ENCODE measurements at regions not wholly inside any gene's neighbourhood (a gene's known extent, or its start where the extent isn't known, plus 50 kb on each side); places are given as distances from the start of the nearest gene placed in this dataset.

DNA sequence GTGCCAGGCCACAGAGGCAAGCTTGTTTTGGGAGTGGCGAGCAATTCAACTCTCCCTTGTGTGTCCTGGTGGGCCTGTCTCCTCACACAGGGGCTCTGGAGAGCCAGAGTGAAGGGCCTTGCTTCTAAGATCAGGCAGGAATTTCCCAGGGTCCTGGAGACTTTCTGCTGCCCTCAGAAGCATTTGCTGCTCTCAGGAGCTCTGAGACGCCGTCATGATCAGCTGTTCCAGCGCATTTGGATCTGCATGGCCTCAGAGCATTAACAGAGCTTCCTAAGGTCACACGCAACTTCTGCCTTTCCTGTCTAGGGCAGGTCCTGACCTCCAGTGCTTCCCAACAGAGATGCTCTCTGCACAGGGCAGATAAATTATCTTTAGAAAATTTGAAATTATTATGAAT, 52.2 kb upstream of the C10orf90 start:
- ATAC-seq (no peak), DNase-seq (no peak)
- no peaks in the 10 kb centered on the region for H3K27me3 ChIP-seq
- no peaks in the 10 kb centered on the region for H3K9me3 ChIP-seq
- no peaks in the 10 kb centered on the region for H3K4me1 ChIP-seq
- intact Hi-C loops (cut with DNase I), result no loop called here
- no peak overlapping the region for H3K4me3 ChIP-seq
- H3K36me3 ChIP-seq, result no peaks in the 10 kb centered on the region
- no peak overlapping the region for H3K27ac ChIP-seq
- TF ChIP-seq, protein P1, sequence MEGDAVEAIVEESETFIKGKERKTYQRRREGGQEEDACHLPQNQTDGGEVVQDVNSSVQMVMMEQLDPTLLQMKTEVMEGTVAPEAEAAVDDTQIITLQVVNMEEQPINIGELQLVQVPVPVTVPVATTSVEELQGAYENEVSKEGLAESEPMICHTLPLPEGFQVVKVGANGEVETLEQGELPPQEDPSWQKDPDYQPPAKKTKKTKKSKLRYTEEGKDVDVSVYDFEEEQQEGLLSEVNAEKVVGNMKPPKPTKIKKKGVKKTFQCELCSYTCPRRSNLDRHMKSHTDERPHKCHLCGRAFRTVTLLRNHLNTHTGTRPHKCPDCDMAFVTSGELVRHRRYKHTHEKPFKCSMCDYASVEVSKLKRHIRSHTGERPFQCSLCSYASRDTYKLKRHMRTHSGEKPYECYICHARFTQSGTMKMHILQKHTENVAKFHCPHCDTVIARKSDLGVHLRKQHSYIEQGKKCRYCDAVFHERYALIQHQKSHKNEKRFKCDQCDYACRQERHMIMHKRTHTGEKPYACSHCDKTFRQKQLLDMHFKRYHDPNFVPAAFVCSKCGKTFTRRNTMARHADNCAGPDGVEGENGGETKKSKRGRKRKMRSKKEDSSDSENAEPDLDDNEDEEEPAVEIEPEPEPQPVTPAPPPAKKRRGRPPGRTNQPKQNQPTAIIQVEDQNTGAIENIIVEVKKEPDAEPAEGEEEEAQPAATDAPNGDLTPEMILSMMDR (IDR thresholded peaks at IDR 0.05), result no peak

DNA sequence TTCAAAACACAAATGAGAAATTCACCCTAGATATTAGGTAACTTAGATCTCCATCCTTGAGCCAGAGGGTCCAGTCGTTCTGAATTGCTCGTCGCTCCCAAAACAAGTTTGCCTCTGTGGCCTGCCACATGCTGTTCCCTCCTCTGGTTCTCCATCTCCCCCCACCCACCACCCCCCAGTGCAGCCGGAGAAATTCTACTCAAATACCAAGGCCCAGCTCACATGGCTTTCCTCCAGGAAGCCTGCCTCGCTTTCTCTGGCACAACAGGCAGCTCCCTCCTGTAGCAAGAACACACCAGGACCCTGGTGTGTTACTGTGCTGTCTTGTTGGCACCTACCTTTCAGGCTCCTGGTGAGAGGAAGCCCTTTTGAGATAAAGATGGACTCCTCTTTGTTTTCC, 52.7 kb upstream of the C10orf90 start:
- no peaks in the 10 kb centered on the region for H3K27me3 ChIP-seq
- intact Hi-C loops (cut with DNase I), result no loop called here

DNA sequence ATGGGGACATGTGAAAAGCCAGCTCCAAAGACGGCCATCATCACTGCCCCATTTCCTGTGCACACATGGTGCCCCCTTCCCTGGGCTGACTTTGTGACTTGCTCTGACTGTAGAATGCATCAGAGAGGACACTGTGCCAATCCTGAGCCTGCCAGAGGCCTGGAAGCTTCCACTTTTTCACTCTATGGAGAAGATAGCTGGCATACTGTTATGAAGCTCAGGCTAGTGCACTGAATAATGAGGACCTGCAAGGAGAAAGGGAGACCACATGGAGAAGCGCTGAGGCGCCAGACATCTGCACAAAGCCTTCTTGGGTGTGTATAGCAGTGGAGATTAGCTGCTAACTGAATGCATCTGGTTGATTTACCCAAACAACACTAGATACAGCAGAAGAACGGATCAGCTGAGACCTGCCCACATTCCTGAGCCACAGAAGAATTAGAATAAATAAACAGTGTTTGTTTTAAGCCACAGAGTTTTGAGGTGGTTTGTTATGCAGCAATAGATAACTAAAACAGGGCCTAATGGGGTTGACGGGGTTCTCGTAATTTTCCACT, 58.9 kb upstream of the C10orf90 start:
- Histone ChIP-seq H3K4me1 (no peaks in the 10 kb centered on the region), H3K4me3 (no peak overlapping the region), H3K27me3 (no peaks in the 10 kb centered on the region), H3K27ac (no peak overlapping the region), H3K36me3 (no peaks in the 10 kb centered on the region), H3K9me3 (no peaks in the 10 kb centered on the region)
- no peak for ATAC-seq
- no peak for DNase-seq
- intact Hi-C loops (cut with DNase I), result no loop called here
- TF ChIP-seq, protein P1 (IDR thresholded peaks at IDR 0.05), result no peak

More for the DNA sequence above, 52.7 kb upstream of the C10orf90 start:
- Histone ChIP-seq H3K4me3 (no peak overlapping the region), H3K9me3 (no peaks in the 10 kb centered on the region), H3K36me3 (no peaks in the 10 kb centered on the region), H3K27ac (no peak overlapping the region), H3K4me1 (no peaks in the 10 kb centered on the region)
- no peak for DNase-seq
- ATAC-seq, result no peak
- TF ChIP-seq, protein P1 (IDR thresholded peaks at IDR 0.05), result no peak

DNA sequence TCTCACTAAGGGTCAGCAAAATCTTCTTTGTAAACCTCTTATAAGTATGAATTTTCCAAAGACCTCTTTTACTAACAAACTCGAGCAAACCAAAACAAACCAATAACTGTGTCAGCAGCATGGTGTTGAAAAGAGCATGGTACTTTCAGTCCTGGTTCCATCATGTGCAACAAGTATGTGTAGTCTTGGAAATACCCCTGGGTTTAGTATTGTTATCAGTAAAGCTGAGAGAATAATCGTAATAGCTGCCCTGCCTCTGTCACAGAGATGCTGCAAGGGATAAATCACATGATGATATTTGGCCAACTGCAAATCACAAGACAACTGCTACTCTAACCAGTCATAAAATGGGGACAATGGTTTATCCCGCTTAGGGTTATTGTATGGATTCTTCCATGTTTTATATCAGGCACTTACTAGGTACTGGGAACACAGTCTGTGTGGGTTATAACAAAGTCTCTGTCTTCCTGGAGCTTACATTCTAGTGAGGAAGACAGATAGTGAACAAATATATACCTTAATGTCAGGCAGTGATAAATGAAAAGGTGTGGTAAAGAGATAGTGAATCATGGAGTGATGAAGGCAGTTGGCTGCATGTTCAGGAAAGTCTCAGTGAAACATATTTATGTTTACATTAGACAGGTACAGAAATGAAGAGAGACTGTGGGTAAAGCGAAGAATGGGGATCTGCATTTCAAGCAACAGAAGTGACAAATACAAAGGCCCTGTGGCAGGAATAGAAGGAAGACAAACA, 60.5 kb upstream of the C10orf90 start:
- Histone ChIP-seq H3K9me3 (no peaks in the 10 kb centered on the region), H3K27ac (no peak overlapping the region), H3K4me3 (no peak overlapping the region), H3K27me3 (no peaks in the 10 kb centered on the region), H3K36me3 (no peaks in the 10 kb centered on the region), H3K4me1 (peaks cover 10% of the 10 kb centered on the region)
- TF ChIP-seq, protein P1 (IDR thresholded peaks at IDR 0.05), result no peak
- ATAC-seq (no peak), DNase-seq (no peak)
- intact Hi-C loops (cut with DNase I), result no loop called here

DNA sequence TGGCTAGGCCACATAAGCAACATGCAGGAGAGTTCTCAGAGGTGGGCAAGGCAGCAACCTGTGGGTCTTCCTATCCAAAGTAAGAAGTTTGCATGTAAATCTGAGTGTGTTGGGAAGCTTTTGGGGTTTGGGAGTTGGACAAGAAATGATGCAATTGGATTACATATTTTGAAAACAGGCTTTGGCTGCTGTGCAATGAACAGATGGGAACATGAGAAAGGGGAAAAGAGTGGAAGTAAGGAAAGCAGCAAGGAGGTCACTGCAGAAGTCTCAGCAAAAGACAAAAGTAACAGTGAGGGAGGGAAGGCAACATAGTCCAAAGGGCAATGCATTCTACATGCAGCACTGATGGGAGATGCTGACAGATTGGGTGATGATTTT, 61.1 kb upstream of the C10orf90 start:
- no peaks in the 10 kb centered on the region for H3K9me3 ChIP-seq
- no peak overlapping the region for H3K4me3 ChIP-seq
- no peaks in the 10 kb centered on the region for H3K27me3 ChIP-seq
- H3K4me1 ChIP-seq, result peaks cover 10% of the 10 kb centered on the region
- no peaks in the 10 kb centered on the region for H3K36me3 ChIP-seq
- DNase-seq (no peak), ATAC-seq (no peak)
- intact Hi-C loops (cut with DNase I), result no loop called here
- TF ChIP-seq, protein P1 (IDR thresholded peaks at IDR 0.05), result no peak
- H3K27ac ChIP-seq, result no peak overlapping the region
